ENCODE measurements at regions not wholly inside any gene's neighbourhood (a gene's known extent, or its start where the extent isn't known, plus 50 kb on each side); places are given as distances from the start of the nearest gene placed in this dataset.
"Not testable (repeated sequence)": the region's sequence is repeated elsewhere in the genome, so short reads cannot be mapped to it uniquely, and the experiment has no call there.

GRCh38 chr14:87813686-87814085 lies 179.3 kb downstream of the GALC start:
- no peak for DNase-seq

GRCh38 chr14:87813211-87813610 lies 179.8 kb downstream of the GALC start:
- no peak for DNase-seq

- DNase-seq = no peak
Observed at GRCh38 chr14:87811246-87811645, 181.7 kb downstream of the GALC start.

- no peak for DNase-seq
Observed at GRCh38 chr14:87810711-87811110, 182.3 kb downstream of the GALC start.

- no peak for DNase-seq
Observed at GRCh38 chr14:87809261-87809660, 183.7 kb downstream of the GALC start.

- no peak for DNase-seq
Observed at GRCh38 chr14:87805315-87805723, 187.7 kb downstream of the GALC start.

- no peak for DNase-seq
Observed at GRCh38 chr14:87800216-87800615, 192.8 kb downstream of the GALC start.

- no peak for DNase-seq
Observed at GRCh38 chr14:87799400-87799799, 193.6 kb downstream of the GALC start.

- DNase-seq = no peak
Observed at GRCh38 chr14:87797001-87797400, 196.0 kb downstream of the GALC start.

GRCh38 chr14:87794561-87794960 lies 198.4 kb downstream of the GALC start:
- no peak for DNase-seq

GRCh38 chr14:87785897-87786296 lies 207.1 kb downstream of the GALC start:
- DNase-seq = no peak

GRCh38 chr14:87784386-87784785 lies 208.6 kb downstream of the GALC start:
- no peak for DNase-seq

GRCh38 chr14:87783071-87783470 lies 209.9 kb downstream of the GALC start:
- no peak for DNase-seq

GRCh38 chr14:87772854-87773253 lies 220.1 kb downstream of the GALC start:
- DNase-seq = no peak

GRCh38 chr14:87767567-87767901 lies 225.4 kb downstream of the GALC start:
- DNase-seq = no peak

- no peak for DNase-seq
Observed at GRCh38 chr14:87758876-87759275, 234.1 kb downstream of the GALC start.

- DNase-seq = no peak
Observed at GRCh38 chr14:87756661-87757060, 236.3 kb downstream of the GALC start.

GRCh38 chr14:87754520-87755223 lies 238.3 kb downstream of the GALC start:
- no peak for DNase-seq

- no peak for DNase-seq
Observed at GRCh38 chr14:87748558-87748957, 244.4 kb downstream of the GALC start.

- DNase-seq = no peak
Observed at GRCh38 chr14:87745507-87746118, 247.4 kb downstream of the GALC start.

GRCh38 chr14:87734577-87735360 lies 258.2 kb downstream of the GALC start:
- DNase-seq = not testable (repeated sequence)

- not testable (repeated sequence) for DNase-seq
Observed at GRCh38 chr14:87733115-87733514, 259.9 kb downstream of the GALC start.

- DNase-seq = no peak
Observed at GRCh38 chr14:87732562-87732961, 260.4 kb downstream of the GALC start.

GRCh38 chr14:87725318-87725717 lies 267.7 kb downstream of the GALC start:
- DNase-seq = no peak
